ENCODE measurements at regions not wholly inside any gene's neighbourhood (a gene's known extent, or its start where the extent isn't known, plus 50 kb on each side); places are given as distances from the start of the nearest gene placed in this dataset.

DNA sequence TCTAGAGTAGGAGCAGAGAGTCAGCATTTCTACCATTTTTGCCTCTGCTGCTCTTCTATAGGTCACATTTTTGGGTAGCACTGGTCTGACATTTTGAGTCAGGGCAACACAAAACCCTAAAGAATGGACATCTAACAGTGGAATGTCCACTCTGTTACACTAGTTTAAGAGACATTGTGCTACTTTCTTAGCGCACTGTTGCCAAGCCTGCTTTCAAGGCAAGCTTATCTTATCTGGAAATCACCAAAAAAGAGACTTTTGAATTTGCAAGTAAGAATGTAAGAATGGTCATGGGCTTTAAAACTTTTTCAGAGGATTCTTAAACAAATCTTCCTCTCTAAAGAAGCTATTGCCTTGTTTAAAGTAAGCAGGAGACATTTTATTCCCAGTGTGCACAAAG lies 73.0 kb upstream of the STARD4 start:
- TF ChIP-seq TAF1 (IDR thresholded peaks at IDR 0.05; ENCODE audit: borderline replicate concordance, low read depth, low read length) = no peak
- TF ChIP-seq FOXM1 (IDR thresholded peaks at IDR 0.05; ENCODE audit: low read depth, low read length) = no peak
- no peak for TF ChIP-seq KLF5 (IDR thresholded peaks at IDR 0.05; ENCODE audit: partially characterized antibody)
- TF ChIP-seq RAD51 (IDR thresholded peaks at IDR 0.05) = no peak
- no peak for TF ChIP-seq POLR2A (IDR thresholded peaks at IDR 0.05; ENCODE audit: low read depth, low read length)
- no peak for TF ChIP-seq CTCF (IDR thresholded peaks at IDR 0.05 in 2 of 3, conservative IDR thresholded peaks at IDR 0.05 in 1 of 3; ENCODE audit: control insufficient read depth in 2 of 3, extremely low read depth in 1 of 3, insufficient read depth in 1 of 3, low read depth in 3 of 3, low read length in 3 of 3)
- no peak for TF ChIP-seq BACH1 (IDR thresholded peaks at IDR 0.05; ENCODE audit: borderline replicate concordance)
- TF ChIP-seq EZH2 (IDR thresholded peaks at IDR 0.05; ENCODE audit: borderline replicate concordance, control insufficient read depth, low read depth, low read length) = no peak
